CD4-positive, alpha-beta T cell treated with Interleukin-12 subunit alpha and Interleukin-12 subunit beta, for 1 hour (primary cell): ENCODE measurements at regions not wholly inside any gene's neighbourhood (a gene's known extent, or its start where the extent isn't known, plus 50 kb on each side); places are given as distances from the start of the nearest gene placed in this dataset.
"Not testable (repeated sequence)": the region's sequence is repeated elsewhere in the genome, so short reads cannot be mapped to it uniquely, and the experiment has no call there.

Experiments
- DNase-seq: peaks from one replicate; pipeline ENCODE4 v3.0.0-alpha.2; 2020

DNA sequence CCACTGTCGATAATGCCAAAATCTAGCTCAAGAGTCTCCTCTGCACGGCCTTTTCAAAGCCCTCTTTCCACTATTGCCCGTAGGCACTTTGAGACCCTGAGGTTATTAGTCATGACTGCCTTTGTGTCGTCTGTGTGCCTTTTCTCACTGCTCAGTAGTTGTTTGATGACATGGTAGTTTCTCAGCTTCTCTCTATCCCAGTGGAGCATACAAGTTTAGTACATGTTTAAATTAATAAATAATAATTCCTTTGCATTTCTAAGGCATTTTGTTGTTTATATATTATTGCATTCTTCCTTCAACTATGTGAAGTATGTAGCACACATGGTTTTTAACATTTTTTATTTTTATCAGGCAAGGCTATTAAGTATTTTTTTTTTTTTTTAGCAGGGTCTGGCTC, 458.1 kb downstream of the PCNX1 start:
- DNase-seq = no peak

DNA sequence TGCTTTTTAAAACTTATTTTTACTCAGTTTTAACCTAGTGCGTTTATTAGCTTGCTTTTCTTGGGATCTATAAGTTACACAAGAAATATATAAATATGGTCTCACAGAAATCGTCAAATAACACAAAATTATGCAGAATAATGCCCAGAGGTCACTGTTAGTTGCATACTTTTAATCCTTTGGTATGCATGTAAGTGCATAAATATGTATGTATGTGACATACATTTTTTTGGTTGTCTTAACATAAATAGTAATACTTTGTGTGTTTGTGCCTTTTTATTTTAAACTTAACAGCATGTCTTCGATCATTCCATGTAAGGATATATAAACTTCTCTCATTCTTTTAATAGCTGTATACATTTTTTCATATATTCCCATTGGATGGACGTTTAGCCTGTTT, 459.6 kb downstream of the PCNX1 start:
- no peak for DNase-seq

DNA sequence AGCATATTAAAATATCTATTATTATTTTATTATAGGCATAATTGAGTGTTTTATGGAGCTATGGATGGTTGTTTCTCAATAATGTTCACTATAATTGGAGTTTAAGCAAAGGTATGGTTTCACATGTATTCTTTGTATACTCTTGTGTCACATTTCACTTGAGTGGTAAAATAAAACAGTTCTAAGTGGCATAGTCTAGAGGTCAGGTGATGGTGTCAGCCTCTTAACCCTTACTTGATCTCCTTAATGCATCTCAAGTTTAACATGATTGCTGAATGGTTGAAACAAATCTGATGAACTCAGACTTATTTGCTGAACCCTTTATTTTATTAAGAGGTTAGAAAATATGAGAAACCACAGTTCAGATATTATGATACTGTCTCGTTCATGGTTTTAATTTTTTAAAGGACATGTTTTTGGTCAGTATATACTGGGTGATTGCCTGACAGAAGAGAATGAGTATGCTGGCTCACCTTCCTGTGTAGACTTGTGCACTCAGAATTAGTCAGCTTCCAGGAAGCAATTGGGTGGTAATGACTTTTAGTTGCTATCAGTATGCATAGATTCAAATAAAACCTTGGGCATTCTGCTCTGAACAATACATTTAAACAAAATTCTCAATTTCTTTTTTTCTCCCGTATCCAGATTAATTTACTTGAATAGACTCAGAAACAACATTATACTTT, 464.6 kb downstream of the PCNX1 start:
- no peak for DNase-seq

DNA sequence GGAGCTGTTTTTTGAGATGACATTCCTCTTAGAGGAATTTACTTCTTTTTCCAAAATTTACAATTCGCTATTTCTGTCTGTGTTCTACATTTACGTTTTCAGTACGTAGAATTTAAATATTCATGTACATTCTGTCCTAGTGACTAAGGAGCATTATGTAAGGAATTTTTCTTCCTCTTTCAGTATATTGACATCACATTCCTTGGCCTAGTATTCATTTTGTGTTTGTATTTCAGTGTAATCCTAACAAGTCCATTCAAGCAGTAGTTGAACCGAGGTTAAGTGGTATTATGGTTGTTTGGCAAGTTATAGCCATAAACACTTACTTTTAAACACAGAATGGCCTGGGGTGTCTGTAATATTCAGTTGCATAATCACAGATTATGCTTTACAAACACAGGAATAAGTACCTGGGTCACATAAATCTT, 465.2 kb downstream of the PCNX1 start:
- no peak for DNase-seq

DNA sequence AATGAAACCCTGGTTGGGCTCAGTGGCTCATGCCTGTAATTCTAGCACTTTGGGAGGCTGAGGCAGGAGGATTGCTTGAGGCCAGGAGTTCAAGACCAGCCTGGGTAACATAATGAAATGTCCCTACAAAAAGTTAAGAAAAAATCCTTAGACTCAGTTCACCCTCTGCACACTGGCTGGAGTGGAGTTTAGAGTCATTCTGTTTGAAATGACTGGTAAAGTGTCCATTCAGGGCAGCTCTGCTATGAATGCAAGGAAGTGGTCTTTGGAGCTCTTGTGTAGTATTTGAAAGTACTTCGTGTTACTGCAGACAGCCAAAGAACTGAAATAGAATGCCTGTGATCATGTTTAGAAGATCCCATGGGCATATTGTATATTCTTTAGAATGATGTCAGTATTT, 466.5 kb downstream of the PCNX1 start:
- no peak for DNase-seq

DNA sequence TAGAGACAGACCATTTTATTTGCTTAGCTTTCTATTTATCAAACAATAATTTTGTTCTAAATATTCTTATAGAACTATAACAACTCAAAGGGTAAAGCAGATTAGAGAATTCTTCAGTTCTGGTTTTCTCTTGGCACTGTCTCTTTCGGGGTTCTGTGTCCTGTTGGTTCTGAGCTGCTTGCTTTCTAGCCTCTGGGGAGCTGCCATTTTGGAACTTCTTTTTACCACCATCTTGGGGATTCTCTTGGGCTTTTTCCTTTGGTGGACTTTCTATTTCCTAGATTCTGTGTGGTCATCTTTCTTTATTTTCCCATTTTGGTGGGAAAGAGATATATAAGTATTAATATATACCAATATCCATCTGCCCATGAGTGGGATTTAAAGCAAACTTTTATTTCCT, 467.7 kb downstream of the PCNX1 start:
- no peak for DNase-seq

DNA sequence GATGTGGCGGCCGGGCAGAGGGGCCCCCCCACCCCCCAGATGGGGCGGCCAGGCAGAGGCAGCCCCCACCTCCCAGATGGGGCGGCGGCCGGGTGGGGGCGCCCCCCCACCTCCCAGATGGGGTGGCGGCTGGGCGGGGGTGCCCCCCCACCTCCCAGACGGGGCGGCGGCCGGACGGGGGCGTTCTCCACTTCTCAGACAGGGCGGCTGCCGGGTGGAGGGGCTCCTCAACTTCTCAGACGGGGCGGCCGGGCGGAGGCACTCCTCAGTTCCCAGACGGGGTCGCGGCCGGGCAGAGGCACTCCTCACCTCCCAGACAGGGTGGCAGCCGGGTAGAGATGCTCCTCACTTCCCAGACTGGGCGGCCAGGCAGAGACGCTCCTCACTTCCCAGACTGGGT, 469.8 kb downstream of the PCNX1 start:
- DNase-seq = no peak

DNA sequence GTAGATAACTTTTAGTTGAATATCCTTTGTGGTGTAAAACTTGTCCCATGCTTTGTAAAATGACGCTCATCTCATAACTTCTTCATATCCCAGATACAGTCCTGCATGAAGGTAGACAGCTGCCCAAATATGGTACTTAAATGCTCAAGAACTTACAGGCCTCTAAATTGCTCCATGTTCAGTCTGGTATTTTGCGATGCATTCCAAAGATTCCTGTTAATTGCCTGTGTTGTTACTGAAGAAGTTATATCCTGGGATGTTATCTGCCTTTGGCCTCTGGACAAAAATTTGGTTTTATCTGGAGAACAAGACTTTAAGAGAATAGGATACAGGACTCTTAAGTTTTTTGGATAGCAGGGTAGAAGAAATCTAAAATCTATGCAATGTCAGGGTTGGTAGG, 473.0 kb downstream of the PCNX1 start:
- no peak for DNase-seq

DNA sequence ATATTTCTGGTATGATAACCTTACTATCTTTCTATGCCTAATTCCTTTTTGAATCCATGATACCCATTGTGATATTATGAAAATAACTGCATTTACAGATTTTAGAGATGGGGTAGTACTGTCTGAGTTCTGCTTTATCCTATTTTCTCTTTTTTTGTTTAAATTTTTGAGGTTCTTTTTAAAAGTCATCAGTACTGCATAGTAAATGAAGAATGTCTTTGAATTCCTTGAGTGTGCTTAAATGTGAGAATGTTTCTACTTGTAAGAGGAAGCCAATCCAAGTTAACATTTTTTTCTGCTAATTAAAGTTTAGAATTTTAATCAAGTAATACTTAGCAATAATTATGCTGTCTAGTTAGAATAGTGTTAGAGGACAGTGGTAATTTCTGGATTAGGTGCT, 474.6 kb downstream of the PCNX1 start:
- DNase-seq = no peak

DNA sequence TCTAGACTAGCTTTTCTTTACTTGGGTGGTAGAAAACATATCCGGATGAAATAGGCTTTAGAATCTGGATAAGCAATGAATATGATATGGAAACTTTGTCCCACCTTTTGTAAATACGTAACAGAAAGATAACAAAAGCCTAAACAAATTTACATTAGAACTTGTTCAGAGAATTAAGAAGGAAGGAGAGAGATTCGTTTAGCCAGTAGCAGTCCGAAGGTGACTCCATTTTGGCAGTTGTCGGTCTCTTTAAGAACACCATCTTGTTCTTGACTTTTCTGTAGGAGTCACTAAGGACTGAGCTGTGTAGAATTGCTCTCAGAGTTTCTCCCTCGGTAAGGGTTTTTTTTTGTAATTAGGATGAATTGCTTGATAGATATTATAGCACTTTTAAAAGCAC, 475.1 kb downstream of the PCNX1 start:
- DNase-seq = no peak

DNA sequence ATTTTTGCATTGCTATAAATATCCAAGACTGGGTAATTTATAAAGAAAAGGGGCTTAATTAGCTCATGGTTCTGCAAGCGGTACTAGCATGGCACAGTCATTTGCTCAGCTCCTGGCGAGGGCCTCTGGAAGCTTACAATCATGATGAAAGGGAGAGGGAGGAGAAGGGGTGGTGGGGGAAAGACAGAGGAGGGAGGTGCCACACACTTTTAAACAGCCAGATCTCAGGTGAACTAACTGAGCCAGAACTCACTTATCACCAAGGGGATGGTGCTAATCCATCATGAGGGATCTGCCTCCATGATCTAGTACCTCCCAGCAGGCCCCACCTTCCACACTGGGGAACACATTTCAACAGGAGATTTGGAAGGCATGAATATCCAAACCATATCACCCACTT, 476.3 kb downstream of the PCNX1 start:
- DNase-seq = no peak

DNA sequence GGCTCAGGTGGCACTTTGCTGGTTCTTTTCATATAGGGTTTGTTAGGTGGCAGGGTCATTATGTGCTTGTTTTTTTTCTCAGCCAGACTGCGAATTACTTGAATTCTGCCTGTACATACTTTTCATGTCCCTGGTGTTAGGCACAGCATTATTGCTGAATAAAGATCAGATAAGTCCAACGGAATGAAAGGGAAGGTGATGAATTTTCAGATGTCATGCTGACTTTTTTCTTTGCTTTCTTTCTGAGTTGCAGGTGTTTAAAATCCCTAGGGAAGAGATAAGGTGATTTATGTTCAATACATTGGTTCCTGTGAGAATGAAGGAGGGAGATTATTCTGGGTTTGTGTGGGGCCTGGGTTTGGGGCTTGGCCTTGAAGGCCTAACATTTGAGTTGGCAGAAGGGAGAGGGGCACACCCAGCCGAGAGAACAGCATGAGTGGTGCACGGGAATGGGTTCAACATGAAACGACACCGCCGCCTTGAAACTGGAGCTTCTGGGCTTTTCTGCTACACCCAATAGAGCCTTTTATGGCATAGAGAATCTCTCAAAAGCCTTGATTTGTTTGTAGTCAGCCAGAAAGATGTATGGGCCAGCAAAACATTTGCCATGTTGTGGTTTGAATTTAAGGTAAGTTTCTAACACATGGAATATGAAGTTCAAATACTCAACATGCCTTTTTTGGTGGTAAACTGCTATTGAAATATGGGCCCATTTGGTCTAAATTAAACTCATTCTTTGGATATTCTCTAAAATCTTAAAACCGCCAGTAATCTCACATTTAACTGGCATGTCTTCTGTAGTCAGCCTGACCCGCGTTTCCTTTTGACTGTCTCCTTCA, 477.0 kb downstream of the PCNX1 start:
- no peak for DNase-seq

DNA sequence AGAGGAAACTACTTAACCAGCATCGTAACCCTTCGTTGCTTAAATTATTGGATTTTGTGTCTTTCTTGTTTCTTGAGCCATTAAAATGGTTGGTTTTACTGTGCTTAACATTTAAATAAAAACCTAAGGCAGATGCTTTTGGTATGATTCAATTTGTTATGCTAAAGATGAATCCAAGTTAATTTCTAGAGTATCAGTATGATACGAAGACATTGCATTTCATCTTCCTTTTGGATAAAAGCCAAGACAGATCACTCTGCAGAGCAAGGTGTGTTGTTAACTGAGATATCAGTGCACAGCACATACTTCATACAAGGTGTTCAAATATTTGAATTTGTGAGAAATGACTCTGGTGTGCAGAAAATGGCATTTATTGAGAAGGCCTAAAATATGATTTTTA, 480.5 kb downstream of the PCNX1 start:
- DNase-seq = no peak

DNA sequence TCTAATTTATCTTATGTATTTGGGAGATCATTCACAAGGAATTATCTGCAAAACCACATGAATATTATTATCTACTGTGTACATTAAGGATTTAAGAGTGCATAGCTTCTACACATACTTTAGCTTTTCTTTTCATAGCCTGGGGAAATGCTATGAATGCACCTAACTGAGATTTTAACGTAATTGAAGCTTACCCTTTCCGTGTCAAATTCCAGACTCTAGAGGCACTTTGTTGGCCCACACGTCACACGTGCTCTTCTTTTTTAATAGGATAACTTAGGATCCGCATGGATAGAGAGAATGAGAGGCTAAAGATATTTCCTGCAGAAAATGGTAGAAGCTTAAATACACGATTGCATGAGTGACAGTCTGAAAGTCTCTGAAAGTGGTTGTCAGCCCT, 481.1 kb downstream of the PCNX1 start:
- no peak for DNase-seq

DNA sequence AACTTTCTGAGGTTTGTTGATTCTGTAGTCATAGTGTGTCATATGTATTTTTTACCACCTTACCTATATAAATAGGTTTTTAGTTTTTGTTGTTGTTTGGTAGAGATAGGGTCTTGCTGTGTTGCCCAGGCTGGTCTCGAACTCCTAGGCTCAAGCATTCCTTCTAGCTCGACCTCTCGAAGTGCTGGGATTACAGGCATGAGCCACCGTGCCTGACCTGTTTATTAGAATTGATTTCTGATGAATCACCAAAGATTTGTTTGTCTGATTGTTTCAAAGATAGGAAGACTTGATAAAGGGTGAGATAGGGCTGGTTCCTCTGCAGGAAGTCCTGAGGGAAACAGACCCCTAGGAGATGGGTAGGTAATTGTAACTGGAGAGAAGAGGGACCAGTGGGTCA, 481.6 kb downstream of the PCNX1 start:
- DNase-seq = no peak

DNA sequence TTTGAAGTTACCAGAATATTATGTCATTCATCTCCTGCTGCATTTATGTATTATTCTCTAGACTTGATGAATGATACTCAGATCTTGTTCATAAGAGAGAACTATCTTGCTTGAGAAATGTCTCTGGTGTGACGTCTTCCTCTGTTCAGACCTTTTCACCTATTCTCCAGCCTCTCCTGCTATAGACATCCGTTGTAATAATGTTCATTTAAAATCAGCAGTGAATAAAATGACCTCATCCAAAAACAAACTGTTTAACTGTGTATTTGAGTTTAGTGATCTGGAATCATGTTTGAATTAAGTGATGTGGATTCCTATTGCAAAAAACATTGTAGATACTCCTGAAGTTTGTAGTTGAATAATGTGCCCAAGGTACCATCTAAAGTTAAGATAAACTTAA, 487.1 kb downstream of the PCNX1 start:
- no peak for DNase-seq

DNA sequence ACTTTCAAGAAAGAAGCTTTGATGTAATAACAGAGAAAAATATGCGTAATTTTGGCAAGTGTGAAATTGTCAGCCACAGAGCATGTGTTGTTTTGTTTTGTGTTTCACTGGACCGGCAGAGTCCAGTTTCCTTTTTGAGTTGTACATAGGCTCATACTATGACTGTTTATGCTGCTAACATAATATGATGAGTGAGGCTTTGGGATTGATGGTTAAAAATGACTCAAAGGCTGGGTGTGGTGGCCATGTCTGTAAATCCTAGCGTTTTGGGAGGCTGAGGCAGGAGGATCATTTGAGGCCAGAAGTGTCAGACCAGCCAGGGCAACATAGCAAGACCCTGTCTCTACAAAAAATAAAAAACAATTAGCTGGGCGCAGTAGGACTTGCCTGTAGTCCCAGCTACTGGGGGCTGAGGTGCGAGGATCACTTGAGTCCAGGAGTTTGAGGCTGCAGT, 487.9 kb downstream of the PCNX1 start:
- DNase-seq = no peak

DNA sequence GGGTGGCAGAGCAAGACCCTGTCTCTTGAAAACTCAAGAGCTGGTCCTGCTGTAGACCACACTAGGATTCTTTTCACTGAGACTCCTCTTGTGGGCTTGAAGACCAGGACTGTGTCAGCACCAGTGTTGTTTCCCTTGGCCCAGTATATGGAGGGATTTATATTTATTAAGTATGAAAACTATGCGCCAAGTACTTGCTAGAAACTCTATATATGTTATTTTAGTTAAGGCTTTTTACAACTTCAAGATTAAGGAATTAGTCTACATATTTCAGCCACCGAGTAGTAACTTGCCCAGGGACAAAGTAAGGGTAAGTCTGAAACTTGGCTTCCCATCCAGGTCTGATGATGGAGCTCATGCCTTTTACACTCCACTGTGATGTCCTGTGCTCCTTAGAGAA, 488.4 kb downstream of the PCNX1 start:
- no peak for DNase-seq

DNA sequence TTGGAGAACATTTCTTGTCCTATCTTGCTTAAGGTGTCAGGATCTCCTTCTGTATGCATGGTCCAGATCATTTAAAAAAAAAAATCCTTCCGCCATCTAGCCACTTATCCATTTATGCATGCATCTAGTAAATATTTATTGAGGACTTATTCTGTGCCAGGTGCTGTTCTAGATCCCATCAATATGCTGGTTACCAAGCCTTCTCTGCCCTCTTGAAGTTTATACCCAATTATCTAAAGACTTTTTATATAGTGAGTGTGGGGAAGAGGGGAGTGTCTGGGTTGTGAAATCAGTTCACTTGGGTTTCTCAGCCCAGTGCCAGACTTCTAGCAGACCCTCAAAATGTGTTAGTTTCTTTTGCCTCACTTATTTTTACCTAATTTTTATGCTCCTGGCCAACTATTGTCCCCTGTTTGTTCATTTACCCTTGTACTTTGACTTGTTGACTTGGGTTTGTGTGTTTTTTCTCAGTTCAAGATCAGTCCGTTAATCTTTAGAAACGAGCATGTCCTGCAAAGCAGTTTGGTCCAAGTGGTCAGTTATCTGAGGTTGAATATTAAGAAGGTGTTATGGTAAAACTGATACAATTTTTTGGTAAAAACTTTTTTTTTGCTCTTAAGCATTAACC, 488.9 kb downstream of the PCNX1 start:
- no peak for DNase-seq

DNA sequence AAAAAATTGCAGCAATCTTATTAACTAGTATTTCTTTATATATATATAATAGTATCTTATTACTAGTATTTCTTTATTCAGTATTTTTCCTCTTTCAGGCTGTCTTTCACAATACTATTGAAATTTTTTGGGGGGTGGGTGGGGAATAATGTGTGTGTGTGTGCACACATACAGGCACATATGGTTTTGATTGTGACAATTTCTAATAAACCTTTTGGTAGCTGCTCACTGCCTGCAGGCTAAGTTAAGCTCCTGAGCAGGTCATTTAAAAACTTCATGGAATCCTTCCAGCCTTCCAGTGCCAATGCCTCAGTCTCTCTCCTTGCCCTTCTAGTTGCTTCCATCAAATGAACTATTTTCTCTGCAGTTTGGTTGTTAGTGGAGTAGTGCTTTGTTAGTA, 490.1 kb downstream of the PCNX1 start:
- DNase-seq = no peak

DNA sequence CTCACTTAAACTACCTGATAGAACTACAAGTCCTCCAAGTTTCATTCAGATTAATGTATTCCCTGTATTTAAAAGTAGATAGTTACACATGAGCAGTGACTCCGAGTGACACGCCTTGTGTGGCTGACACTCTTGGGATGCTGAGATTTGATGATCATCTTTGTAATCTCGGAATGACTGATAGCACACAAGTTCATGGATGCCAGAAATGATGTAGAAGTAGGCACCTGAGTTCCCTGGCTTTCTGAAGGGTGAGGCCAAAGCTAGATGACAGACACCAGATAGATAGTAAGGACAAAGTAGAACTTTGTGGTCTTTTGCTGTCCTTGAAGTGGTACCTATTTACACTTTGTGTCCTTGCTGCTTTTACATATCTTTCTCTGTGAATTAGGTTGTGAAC, 491.2 kb downstream of the PCNX1 start:
- no peak for DNase-seq

DNA sequence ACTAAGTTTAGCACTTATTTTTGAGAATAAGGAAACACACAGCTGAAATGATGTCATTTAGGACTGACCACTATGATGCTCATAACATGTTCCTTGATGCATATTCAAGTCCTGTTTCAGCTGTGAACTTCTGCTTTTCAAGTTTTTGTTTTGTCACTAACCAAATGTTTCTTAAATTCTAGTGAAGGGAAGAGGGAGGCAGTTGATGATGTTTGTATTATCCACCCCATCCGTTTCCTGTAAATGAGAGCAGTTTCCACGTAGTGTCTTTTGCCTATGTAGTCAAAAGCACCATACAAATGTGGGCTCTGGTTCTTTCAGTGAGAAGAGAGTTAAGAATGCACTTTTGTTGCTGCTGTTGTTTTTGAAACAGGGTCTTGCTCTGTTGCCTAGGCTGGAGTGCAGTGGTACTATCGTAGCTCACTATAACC, 491.8 kb downstream of the PCNX1 start:
- peak; percentile 42 for DNase-seq

DNA sequence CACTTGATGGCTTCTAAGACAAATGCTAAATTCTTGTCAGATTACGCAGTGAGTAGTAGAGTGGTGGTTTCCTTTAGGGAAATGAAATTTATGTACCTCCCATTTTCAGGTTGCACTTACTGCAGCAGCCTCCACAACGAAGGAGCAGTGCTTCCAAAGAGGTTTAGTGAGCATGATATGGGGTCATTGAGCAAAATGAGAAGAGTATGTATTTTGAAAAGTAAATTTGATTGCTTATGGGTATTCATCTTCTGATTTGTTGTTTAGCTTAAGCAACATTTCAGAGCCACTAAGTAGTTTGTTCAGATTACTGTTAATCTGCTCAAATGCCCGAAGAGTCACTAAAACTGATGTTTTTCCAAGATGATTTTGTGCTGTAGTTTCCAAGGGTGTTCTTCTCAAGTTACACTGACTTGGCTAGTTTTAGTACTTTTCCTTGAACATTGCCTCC, 493.6 kb downstream of the PCNX1 start:
- DNase-seq = peak; percentile 19

DNA sequence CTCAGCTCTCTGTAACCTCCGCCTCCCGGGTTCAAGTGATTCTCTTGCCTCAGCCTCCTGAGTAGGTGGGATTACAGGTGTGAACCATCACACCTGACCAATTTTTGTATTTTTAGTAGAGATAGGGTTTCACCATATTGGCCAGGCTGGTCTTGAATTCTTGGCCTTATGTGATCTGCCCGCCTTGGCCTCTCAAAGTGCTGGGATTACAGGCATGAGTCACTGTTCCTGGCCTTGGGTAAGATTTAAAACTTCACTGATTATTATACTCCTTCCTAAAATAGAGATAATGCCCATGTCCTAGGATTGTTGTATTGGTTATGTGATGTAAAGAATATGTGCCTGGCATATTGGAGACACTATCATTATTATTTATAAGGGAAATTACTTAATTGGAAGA, 495.2 kb downstream of the PCNX1 start:
- not testable (repeated sequence) for DNase-seq
